ENCODE measurements at regions not wholly inside any gene's neighbourhood (a gene's known extent, or its start where the extent isn't known, plus 50 kb on each side); places are given as distances from the start of the nearest gene placed in this dataset.

GRCh38 chr20:22027423-22027822 is 322.0 kb downstream of the PAX1 start:
- H3K4me1 ChIP-seq (replicated peaks in 1 of 2): no peaks in the 10 kb centered on the region
- 26 to 37% (median 31%) methylated on average over 1 of the region's 1 CpG for WGBS, 4 donors
- DNase-seq: no peak
- H3K36me3 ChIP-seq (replicated peaks in 1 of 2): no peaks in the 10 kb centered on the region
- no peak overlapping the region for H3K4me3 ChIP-seq
- H3K27ac ChIP-seq: no peak overlapping the region
- H3K9me3 ChIP-seq (replicated peaks in 1 of 3): no peaks in the 10 kb centered on the region
- TF ChIP-seq POLR2A (IDR thresholded peaks at IDR 0.05) (no peak), CTCF (IDR thresholded peaks at IDR 0.05) (no peak)
- H3K27me3 ChIP-seq: no peaks in the 10 kb centered on the region
- intact Hi-C loops (cut with DNase I): no loop called here

GRCh38 chr20:22020201-22020600 is 314.7 kb downstream of the PAX1 start:
- WGBS, 4 donors: 68 to 77% (median 72%) methylated on average over 4 of the region's 4 CpGs
- Histone ChIP-seq H3K27me3 (no peaks in the 10 kb centered on the region), H3K36me3 (replicated peaks in 1 of 2) (no peaks in the 10 kb centered on the region), H3K4me3 (no peak overlapping the region), H3K27ac (no peak overlapping the region), H3K9me3 (replicated peaks in 1 of 3) (no peaks in the 10 kb centered on the region), H3K4me1 (replicated peaks in 1 of 2) (no peaks in the 10 kb centered on the region)
- TF ChIP-seq CTCF (IDR thresholded peaks at IDR 0.05) (no peak), POLR2A (IDR thresholded peaks at IDR 0.05) (no peak)
- DNase-seq: no peak
- intact Hi-C loops (cut with DNase I): no loop called here

GRCh38 chr20:22008456-22008855 is 303.0 kb downstream of the PAX1 start:
- H3K36me3 ChIP-seq (replicated peaks in 1 of 2): no peaks in the 10 kb centered on the region
- H3K27ac ChIP-seq: no peak overlapping the region
- no peak for DNase-seq
- H3K4me1 ChIP-seq (replicated peaks in 1 of 2): no peaks in the 10 kb centered on the region
- H3K9me3 ChIP-seq (replicated peaks in 1 of 3): no peaks in the 10 kb centered on the region
- H3K4me3 ChIP-seq: no peak overlapping the region
- no peaks in the 10 kb centered on the region for H3K27me3 ChIP-seq
- intact Hi-C loops (cut with DNase I): no loop called here
- TF ChIP-seq CTCF (IDR thresholded peaks at IDR 0.05) (no peak), POLR2A (IDR thresholded peaks at IDR 0.05) (no peak)
- 64 to 78% (median 66%) methylated on average over 3 of the region's 3 CpGs for WGBS, 4 donors

GRCh38 chr20:22006306-22006705 is 300.8 kb downstream of the PAX1 start:
- TF ChIP-seq POLR2A (IDR thresholded peaks at IDR 0.05): no peak
- no peak for TF ChIP-seq CTCF (IDR thresholded peaks at IDR 0.05)
- H3K27me3 ChIP-seq: no peaks in the 10 kb centered on the region
- no peaks in the 10 kb centered on the region for H3K36me3 ChIP-seq (replicated peaks in 1 of 2)
- H3K27ac ChIP-seq: no peak overlapping the region
- intact Hi-C loops (cut with DNase I): no loop called here
- H3K9me3 ChIP-seq (replicated peaks in 1 of 3): no peaks in the 10 kb centered on the region
- H3K4me3 ChIP-seq: no peak overlapping the region
- H3K4me1 ChIP-seq (replicated peaks in 1 of 2): no peaks in the 10 kb centered on the region
- no peak for DNase-seq
